ENCODE measurements at regions not wholly inside any gene's neighbourhood (a gene's known extent, or its start where the extent isn't known, plus 50 kb on each side); places are given as distances from the start of the nearest gene placed in this dataset.
"Not testable (repeated sequence)": the region's sequence is repeated elsewhere in the genome, so short reads cannot be mapped to it uniquely, and the experiment has no call there.

DNA sequence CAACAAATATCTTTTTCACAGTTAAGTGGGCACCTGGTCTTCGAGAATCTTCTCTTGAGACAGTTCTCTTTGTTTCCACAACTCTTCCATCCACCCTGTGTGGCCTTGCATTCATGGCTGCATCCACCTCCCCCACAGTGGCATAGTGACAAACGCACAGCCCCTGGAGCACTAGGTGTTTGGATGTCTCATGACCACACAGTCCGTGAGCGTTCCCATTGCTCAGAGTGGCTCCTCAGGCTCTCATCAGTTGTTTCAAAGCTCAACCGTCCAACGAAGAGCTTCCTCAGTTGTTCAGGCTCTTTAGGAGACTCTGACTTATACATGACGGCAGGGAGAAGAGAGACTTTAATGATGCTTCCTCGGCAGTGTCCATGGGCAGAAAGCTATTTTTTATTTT is 191.6 kb downstream of the CDRT15L2 start:
- DNase-seq (ENCODE audit: low spot score): no peak

GRCh38 chr17:20774472-20775135 is 195.1 kb downstream of the CDRT15L2 start:
- DNase-seq (ENCODE audit: low spot score): no peak

DNA sequence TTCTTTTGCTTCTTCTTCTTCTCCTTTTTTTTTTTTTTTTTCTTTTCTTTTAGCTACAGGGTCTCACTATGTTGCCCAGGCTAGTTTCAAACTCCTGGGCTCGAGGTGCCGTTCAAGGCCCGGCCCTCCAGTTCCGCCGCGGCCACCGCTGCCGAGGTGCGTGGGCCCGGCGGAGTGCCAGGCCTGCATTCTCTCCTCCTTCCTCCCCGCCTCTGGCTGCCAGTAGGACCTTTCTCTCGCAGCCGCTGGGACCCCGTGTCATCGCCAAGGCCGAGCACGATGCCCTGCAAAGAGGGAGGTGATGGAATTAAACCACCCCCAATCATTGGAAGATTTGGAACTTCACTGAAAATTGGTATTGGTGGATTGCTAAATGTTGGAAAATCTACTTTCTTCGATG is 195.8 kb downstream of the CDRT15L2 start:
- no peak for DNase-seq (ENCODE audit: low spot score)

DNA sequence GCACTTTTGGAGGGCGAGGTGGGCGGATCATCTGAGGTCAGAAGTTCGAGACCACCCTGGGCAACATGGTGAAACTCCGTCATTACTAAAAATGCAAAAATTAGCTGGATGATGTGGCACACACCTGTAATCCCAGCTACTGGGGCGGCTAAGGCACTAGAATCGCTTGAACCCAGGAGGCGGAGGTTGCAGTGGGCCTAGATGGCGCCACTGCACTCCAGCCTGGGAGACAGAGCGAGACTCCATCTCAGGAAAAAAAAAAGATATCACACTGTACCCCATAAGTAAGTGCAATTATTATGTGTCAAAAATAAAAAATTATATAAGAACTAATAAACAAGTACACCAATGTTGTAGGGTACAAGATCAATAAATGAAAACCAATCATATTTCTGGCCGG is 200.0 kb downstream of the CDRT15L2 start:
- no peak for DNase-seq (ENCODE audit: low spot score)

DNA sequence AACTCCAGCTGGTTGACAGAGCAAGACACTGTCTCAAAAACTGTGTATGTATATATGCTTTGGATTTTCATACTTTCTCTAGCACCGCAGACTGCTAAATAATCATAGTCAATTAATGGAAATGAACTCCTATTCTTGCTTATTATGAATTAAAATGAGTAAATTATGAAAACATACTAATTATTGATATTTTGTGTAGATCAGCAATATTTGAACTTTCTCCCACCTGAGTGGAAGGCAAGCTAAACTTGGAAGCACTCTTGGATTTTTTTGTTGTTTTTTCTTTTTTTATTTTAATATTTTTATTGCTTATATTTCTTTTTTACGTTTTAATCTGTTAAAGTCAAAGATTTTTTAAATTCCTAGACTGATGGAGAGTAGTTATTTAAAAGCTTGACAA is 201.7 kb downstream of the CDRT15L2 start:
- no peak for DNase-seq (ENCODE audit: low spot score)

GRCh38 chr17:20781869-20782268 is 202.3 kb downstream of the CDRT15L2 start:
- not testable (repeated sequence) for DNase-seq (ENCODE audit: low spot score)

DNA sequence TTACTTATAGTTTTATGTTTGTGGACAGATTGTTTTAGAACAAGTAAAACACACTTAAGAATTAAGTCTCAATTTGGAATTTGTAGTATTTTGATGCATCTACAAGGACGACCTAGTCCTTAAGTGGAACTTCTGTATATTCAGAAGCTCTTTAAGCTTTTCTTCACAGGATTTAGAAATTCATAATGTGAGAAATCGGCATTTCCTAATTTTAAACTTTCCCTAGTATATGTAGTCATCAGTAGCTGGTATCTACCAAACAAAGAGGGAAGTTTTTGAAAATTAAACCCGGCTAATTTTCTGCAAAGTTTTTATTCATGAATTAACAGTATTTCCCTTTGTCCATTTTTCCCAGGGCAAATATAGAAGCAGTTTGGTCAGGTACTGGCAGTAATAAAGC is 203.6 kb downstream of the CDRT15L2 start:
- no peak for DNase-seq (ENCODE audit: low spot score)

DNA sequence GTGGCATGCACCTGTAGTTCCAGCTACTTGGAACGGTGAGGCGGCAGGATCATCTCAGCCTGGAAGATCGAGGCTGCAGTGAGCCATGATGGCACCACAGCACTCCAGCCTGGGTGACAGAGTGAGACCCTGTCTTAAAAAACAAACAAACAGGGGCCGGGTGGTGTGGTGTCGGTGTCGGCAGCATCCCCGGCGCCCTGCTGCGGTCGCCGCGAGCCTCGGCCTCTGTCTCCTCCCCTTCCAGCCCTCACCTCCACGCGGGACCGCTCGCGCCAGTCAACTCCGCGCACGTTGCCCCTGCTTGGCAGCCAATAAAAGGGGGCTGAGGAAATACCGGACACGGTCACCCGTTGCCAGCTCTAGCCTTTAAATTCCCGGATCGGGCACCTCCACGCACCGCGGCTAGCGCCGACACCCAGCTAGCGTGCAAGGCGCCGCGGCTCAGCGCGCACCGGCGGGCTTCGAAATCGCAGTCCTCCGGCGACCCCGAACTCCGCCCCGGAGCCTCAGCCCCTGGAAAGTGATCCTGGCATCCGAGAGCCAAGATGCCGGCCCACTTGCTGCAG is 204.7 kb downstream of the CDRT15L2 start:
- no peak for DNase-seq (ENCODE audit: low spot score)

GRCh38 chr17:20787281-20787680 is 207.8 kb downstream of the CDRT15L2 start:
- no peak for DNase-seq (ENCODE audit: low spot score)

DNA sequence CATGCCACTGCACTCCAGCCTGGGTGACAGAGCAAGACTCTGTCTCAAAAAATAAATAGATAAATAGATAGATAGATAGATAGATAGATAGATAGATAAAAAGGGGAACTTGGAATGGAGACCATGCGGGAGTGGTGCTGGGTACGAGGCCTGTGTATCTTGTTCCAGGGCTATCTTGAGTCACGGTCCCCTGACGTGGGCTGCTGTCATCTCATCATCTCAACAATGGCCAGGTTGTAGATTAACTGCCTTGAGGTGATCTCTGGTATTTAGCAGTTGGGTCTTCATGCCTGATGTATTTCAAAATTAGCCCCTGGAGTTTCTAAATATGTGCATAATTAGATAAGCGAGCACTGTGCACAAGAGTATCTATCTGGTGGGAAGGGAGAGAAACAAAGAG is 212.1 kb downstream of the CDRT15L2 start:
- no peak for DNase-seq (ENCODE audit: low spot score)

DNA sequence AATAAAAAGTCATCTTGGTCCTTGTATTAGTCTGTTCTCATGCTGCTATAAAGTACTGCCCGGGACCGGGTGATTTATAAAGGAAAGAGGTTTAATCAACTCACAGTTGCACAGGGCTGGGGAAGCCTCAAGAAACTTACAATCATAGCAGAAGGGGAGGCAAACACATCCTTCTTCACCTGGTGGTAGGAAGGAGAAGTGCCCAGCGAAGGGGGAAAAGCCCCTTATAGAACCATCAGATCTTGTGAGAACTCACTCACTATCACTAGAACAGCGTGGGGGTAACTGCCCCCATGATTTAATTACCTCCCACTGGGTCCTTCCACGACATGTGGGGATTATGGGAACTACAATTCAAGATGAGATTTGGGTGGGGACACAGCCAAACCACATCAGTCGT is 215.0 kb downstream of the CDRT15L2 start:
- DNase-seq (ENCODE audit: low spot score): not testable (repeated sequence)

DNA sequence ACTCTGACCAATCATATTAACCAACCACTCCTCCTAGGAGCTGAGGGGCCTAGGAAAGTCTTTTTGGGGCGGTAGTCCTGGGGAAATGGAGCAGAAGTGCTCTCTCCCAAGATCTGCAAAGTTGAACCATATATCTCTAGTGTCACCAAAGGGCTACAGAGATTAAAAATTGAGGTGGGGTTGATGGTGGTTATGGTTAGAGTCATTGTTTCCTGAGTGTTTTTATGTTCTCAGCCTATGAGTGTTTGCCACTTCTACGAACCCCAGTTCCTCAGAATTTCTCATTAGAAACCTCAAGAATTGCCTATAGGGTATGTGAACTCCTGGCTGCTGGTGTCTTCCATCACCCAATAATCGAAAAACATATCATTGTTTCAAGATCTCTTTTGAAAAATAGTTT is 217.8 kb downstream of the CDRT15L2 start:
- no peak for DNase-seq (ENCODE audit: low spot score)

GRCh38 chr17:20800146-20800545 is 220.6 kb downstream of the CDRT15L2 start:
- DNase-seq (ENCODE audit: low spot score): no peak

DNA sequence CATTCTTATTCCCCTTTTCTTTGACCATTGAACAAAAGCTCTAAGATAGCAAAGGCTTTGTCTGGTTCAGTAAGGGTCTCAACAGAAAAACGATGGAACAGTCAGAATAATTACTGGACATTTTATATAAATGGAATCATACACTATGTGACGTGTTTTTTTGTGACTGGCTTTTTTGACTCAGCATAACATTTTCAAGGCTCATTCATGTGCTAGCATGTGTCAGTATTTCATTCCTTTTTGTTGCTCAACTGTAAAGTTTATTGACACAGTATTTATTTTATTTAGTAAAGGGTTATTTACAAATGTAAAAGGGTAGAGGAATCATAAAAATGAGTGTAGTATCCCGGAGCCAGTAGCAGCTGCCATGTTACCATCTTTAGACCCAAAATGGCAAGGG is 226.2 kb downstream of the CDRT15L2 start:
- DNase-seq (ENCODE audit: low spot score): no peak

DNA sequence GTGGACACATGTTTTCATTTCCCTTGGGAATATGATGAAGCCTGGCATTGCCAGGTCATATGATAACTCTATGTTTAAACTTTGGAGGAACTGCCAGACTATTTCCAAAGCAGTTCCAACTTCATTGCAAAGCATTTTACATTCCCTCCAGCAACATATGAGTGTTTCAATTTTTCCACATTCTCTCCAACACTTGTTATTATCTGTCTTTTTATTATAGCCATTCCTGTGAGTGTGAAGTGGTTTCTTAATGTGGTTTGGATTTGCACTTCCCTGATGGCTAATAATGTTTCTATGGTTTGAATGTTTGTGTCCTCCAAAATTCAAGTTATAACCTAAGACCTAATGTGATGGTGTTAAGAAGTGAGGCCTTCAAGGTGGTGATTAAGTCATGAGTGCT is 228.0 kb downstream of the CDRT15L2 start:
- DNase-seq (ENCODE audit: low spot score): not testable (repeated sequence)

DNA sequence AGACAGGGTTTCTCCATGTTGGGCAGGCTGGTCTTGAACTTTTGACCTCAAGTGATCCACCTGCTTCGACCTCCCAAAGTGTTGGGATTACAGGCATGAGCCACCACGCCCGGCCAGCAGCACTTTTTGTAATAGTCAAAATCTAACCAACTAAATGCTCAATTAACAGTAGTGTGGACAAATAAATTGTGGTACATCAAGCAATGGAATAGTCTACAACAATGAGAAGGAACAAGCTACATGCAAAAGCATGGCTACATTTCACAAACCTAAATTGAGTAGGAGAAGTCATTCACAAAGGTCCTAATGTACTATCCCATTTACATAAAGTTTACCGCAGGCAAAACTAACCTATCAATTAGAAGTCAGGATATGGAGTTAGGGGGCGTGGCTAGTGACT is 227.4 kb downstream of the USP22 start:
- DNase-seq (ENCODE audit: low spot score): not testable (repeated sequence)

- no peak for DNase-seq (ENCODE audit: low spot score)
Observed at GRCh38 chr17:20823905-20824304, 218.9 kb downstream of the USP22 start.

GRCh38 chr17:20825539-20825938 is 217.3 kb downstream of the USP22 start:
- DNase-seq (ENCODE audit: low spot score): no peak

DNA sequence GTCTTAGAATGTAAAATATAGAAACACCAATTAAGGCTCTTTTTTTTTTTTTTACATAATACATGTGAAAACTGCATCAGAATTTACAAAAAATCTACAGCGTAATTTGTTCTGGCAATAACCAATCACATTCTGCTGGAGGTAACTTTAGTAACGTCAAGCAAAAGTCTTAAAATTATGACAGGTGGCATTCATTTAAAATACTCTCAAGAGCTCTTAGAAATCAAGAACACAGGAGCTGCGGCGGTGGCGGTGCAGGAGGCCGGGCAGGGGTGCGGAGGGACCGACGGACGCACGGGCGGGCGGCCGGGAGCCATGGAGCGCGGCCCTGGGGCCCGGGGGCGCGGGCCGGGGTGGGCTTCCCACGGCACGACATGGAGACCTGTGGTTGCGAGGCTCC is 202.4 kb downstream of the USP22 start:
- DNase-seq (ENCODE audit: low spot score): not testable (repeated sequence)

DNA sequence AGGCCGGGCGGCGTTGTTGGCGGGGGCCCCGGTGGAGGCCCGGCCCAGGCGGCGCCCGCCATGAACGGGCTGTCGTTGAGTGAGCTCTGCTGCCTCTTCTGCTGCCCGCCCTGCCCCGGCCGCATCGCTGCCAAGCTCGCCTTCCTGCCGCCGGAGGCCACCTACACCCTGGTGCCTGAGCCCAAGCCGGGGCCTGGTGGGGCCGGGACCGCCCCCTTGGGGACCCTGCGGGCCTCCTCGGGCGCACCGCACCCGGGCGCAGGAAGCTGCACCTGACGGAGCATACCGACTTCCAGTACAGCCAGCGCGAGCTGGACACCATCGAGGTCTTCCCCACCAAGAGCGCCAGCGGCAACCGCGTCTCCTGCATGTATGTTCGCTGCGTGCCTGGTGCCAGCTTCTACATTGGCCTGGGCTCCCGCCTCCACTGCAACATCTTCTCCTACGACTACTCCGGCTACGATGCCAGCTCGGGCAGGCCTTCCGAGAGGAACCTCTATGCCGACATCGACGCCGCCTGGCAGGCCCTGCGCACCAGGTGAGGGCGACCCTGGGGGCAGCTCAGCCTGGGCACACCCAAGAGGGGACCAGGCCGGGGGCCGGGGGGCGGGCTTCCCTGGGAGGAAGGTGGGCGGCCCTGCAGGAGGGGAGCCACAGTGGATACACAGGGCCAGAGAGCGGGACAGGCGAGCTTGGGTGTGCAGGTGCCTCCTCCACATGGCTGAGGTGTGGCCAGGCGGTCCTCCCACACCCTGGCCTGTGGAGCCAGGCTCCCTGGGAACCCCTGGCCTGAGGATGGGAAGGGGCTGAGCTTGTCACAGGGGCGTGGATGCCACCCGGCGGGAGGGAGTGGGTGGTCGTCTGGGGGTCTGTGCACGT is 201.6 kb downstream of the USP22 start:
- not testable (repeated sequence) for DNase-seq (ENCODE audit: low spot score)

DNA sequence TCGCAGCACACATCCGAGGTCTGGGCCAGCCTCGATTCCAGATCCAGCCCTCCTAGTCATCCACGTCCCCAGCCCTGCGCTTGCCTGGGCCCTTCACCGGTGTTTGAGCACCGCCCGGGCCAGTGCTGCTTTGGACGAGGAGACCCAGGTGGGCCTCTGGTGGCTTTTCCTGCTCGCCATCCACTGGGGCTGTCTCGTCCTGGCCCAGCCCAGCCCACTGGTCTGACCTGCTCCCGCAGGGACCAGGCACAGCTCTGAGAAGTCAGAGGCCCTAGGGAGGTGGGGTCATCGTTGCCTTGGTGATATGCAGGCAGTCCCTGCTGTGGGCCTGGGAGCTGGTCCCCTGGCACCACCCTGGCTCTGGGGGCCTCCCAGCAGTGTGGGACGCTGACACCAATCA is 200.8 kb downstream of the USP22 start:
- not testable (repeated sequence) for DNase-seq (ENCODE audit: low spot score)

- not testable (repeated sequence) for DNase-seq (ENCODE audit: low spot score)
Observed at GRCh38 chr17:20843261-20843660, 199.6 kb downstream of the USP22 start.

All from D341Med (cell line).